B cell (primary cell): ENCODE measurements at regions not wholly inside any gene's neighbourhood (a gene's known extent, or its start where the extent isn't known, plus 50 kb on each side); places are given as distances from the start of the nearest gene placed in this dataset.

Experiments used
- ATAC-seq: fragments of 200-7000 bp; cut with Tn5 transposase; one replicate; pipeline ENCODE4 v1.10.0; 2021; ENCODE audit warnings: low read depth, mild to moderate bottlenecking, moderate number of reproducible peaks, moderate library complexity
- CTCF ChIA-PET: fragments of 350-600 bp; sonication (Branson Sonifier 250); formaldehyde crosslinking; loops from one replicate; lab custom pipeline; 2021; ENCODE audit warnings: antibody characterized with exemption, inconsistent platforms; lab: Charles Lee
- POLR2A ChIA-PET: fragments of 350-600 bp; sonication (Branson Sonifier 250); formaldehyde crosslinking; loops from one replicate; lab custom pipeline; 2021; ENCODE audit warnings: antibody characterized with exemption; lab: Charles Lee
- DNase-seq: peaks from one replicate; pipeline ENCODE4 v3.0.0; 2013
- H2AFZ ChIP-seq: 2 replicates; pipeline ENCODE4 v1.6.1; 2012; ENCODE audit warnings: mild to moderate bottlenecking, low read depth, low read length; ENCODE audit not compliant: insufficient read depth, poor library complexity, severe bottlenecking
- H3K27ac ChIP-seq, 2 donors: 1 replicate in 1 of 2; 2 replicates in 1 of 2; pipeline ENCODE4 v1.5.1; 2012 to 2013; ENCODE audit warnings: low read length in 2 of 2, mild to moderate bottlenecking in 2 of 2, moderate library complexity in 1 of 2
- H3K27me3 ChIP-seq, 4 experiments: fragments of 200-600 bp in 1 of 4; sonication (generic) in 1 of 4; replicated peaks in 1 of 4; 1 replicate in 2 of 4; 2 replicates in 2 of 4; pipeline versions ENCODE4 v1.6.1 to v1.7.0; 2013 to 2016; ENCODE audit warnings: low read length in 3 of 4, mild to moderate bottlenecking in 2 of 4, mixed read lengths in 1 of 4, moderate library complexity in 1 of 4; ENCODE audit not compliant: insufficient read depth in 4 of 4, control insufficient read depth in 3 of 4; ENCODE audit errors: control extremely low read depth in 1 of 4
- H3K36me3 ChIP-seq, 2 experiments: replicated peaks in 1 of 2; 1 replicate in 1 of 2; 2 replicates in 1 of 2; pipeline versions ENCODE4 v1.6.1 to v1.7.1; 2013; ENCODE audit warnings: low read length in 1 of 2; ENCODE audit not compliant: insufficient read depth in 2 of 2, control insufficient read depth in 1 of 2; ENCODE audit errors: control extremely low read depth in 1 of 2, extremely low read depth in 1 of 2
- H3K4me1 ChIP-seq, 2 donors: fragments of 200-600 bp in 1 of 2; sonication (generic) in 1 of 2; 1 replicate in 1 of 2; 2 replicates in 1 of 2; pipeline versions ENCODE4 v1.5.1 to v1.6.1; 2013 to 2017; ENCODE audit warnings: low read length in 2 of 2; ENCODE audit not compliant: control insufficient read depth in 2 of 2, insufficient read depth in 2 of 2
- H3K4me2 ChIP-seq: replicated peaks from 2 replicates; pipeline ENCODE3; 2012; ENCODE audit warnings: mild to moderate bottlenecking, low read depth, low read length; ENCODE audit not compliant: poor library complexity, severe bottlenecking
- H3K4me3 ChIP-seq, 5 experiments: fragments of 200-600 bp in 1 of 5; sonication (generic) in 1 of 5; 1 replicate in 3 of 5; 2 replicates in 2 of 5; pipeline versions ENCODE4 v1.5.1 to v1.7.0; 2011 to 2016; ENCODE audit warnings: low read length in 4 of 5, mild to moderate bottlenecking in 4 of 5, low read depth in 2 of 5, control low read depth in 1 of 5, moderate library complexity in 1 of 5; ENCODE audit not compliant: insufficient read depth in 1 of 5; ENCODE audit errors: control extremely low read depth in 1 of 5, extremely low read depth in 1 of 5
- H3K79me2 ChIP-seq: fragments of 200-600 bp; sonication (generic); one replicate; pipeline ENCODE4 v1.6.0; 2016; ENCODE audit warnings: low read length; ENCODE audit not compliant: control insufficient read depth, insufficient read depth
- H3K9ac ChIP-seq: fragments of 200-600 bp; sonication (generic); 2 replicates; pipeline ENCODE4 v1.6.1; 2017; ENCODE audit warnings: mild to moderate bottlenecking, low read length, moderate library complexity
- H3K9me3 ChIP-seq, 3 donors: one replicate each; pipeline versions ENCODE4 v1.6.1 to v1.7.1; 2013; ENCODE audit warnings: low read length in 2 of 3; ENCODE audit not compliant: control insufficient read depth in 2 of 3, insufficient read depth in 1 of 3; ENCODE audit errors: control extremely low read depth in 1 of 3
- H4K20me1 ChIP-seq: 2 replicates; pipeline ENCODE4 v1.6.0; 2012; ENCODE audit warnings: mild to moderate bottlenecking, low read length; ENCODE audit not compliant: insufficient read depth, control insufficient read depth, poor library complexity, severe bottlenecking
- H3K27ac Mint-ChIP-seq: one replicate; pipeline ENCODE4 v1.8.0; 2021; ENCODE audit warnings: mixed read lengths
- H3K27me3 Mint-ChIP-seq: one replicate; pipeline ENCODE4 v1.8.0; 2021; ENCODE audit warnings: mixed read lengths
- H3K4me1 Mint-ChIP-seq: one replicate; pipeline ENCODE4 v1.8.0; 2021; ENCODE audit warnings: mixed read lengths
- H3K4me3 Mint-ChIP-seq: one replicate; pipeline ENCODE4 v1.8.0; 2021; ENCODE audit warnings: mixed read lengths
- H3K9me3 Mint-ChIP-seq: one replicate; pipeline ENCODE4 v1.8.0; 2022; ENCODE audit warnings: mixed read lengths; ENCODE audit not compliant: insufficient read depth
- EZH2 ChIP-seq: IDR thresholded peaks from 2 replicates; pipeline ENCODE4 v1.6.1; 2012; ENCODE audit warnings: borderline replicate concordance, low read depth, mild to moderate bottlenecking, moderate library complexity, low read length; ENCODE audit not compliant: insufficient read depth, poor library complexity, severe bottlenecking
- WGBS: methylation state at CpG from one replicate; pipeline ENCODE4 v1.1.5; 2013; ENCODE audit warnings: missing lambda C conversion rate; ENCODE audit not compliant: insufficient coverage; 5-methylcytosine and 5-hydroxymethylcytosine counted together
- intact Hi-C: fragments of 100-400 bp; cut with micrococcal nuclease; formaldehyde crosslinking; loops from one replicate; pipeline ENCODE4 v1.10.0; 2022
- TF ChIP-seq, protein P1 (sequence below): fragments of 200-600 bp; IDR thresholded peaks from one replicate; pipeline ENCODE4 v1.8.0; 2022; ENCODE audit warnings: antibody characterized with exemption, mild to moderate bottlenecking

DNA sequence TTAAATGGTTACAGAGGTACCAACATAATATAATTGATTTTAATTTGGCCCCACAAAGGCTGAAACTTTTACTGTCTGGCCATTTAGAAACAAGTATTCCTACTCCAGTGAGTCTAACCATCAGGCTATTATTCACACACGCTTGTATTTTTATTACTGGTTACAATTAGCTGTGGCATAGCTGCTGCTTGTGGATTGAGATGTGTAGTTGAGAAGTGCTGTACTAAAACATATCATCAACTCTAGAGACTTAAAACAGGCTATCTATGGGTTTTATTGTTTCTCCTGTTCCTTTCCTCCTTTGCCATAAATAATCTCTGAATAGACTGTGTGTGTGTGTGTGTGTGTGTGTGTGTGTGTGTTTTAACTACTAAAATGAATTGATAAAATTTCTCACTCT is 530.2 kb downstream of the CCDC85A start:
- POLR2A ChIA-PET = no interaction called here
- Mint-ChIP-seq H3K27ac (no peak overlapping the region), H3K9me3 (peaks cover 5% of the 10 kb centered on the region), H3K4me1 (no peaks in the 10 kb centered on the region), H3K4me3 (no peak overlapping the region), H3K27me3 (no peaks in the 10 kb centered on the region)
- intact Hi-C loops = no loop called here
- H3K27me3 ChIP-seq = no peaks in the 10 kb centered on the region
- CTCF ChIA-PET = no interaction called here
- H3K4me2 ChIP-seq = no peak overlapping the region
- H3K36me3 ChIP-seq = no peaks in the 10 kb centered on the region
- TF ChIP-seq, protein P1, sequence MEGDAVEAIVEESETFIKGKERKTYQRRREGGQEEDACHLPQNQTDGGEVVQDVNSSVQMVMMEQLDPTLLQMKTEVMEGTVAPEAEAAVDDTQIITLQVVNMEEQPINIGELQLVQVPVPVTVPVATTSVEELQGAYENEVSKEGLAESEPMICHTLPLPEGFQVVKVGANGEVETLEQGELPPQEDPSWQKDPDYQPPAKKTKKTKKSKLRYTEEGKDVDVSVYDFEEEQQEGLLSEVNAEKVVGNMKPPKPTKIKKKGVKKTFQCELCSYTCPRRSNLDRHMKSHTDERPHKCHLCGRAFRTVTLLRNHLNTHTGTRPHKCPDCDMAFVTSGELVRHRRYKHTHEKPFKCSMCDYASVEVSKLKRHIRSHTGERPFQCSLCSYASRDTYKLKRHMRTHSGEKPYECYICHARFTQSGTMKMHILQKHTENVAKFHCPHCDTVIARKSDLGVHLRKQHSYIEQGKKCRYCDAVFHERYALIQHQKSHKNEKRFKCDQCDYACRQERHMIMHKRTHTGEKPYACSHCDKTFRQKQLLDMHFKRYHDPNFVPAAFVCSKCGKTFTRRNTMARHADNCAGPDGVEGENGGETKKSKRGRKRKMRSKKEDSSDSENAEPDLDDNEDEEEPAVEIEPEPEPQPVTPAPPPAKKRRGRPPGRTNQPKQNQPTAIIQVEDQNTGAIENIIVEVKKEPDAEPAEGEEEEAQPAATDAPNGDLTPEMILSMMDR = no peak
- TF ChIP-seq EZH2 = no peak
- no peak overlapping the region for H3K27ac ChIP-seq
- no peaks in the 10 kb centered on the region for H3K79me2 ChIP-seq
- DNase-seq = no peak
- H3K9me3 ChIP-seq = no peaks in the 10 kb centered on the region
- H4K20me1 ChIP-seq = no peaks in the 10 kb centered on the region
- no CpG with 5 or more reads among the region's 1 CpG for WGBS
- no peak overlapping the region for H3K9ac ChIP-seq
- no peak overlapping the region for H2AFZ ChIP-seq
- no peaks in the 10 kb centered on the region for H3K4me1 ChIP-seq
- ATAC-seq = no peak
- H3K4me3 ChIP-seq = no peak overlapping the region

DNA sequence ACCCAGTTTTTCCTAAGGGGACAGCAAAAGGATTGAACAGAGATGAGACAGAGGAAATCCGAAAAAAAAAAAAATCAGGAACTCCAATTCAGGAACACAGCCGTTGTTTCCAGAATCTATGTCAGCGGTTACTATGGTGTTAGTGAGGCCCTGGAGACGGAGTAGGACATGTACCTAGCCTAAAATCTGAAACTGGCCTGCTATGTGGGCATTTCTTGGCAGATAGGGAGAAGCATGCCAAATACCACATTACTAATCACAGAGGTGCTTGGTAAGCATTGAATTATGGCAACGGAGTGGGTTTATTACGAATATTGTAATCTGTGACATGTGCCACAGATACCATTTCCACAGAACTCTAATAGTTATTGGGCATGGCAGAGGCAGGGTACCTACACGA is 530.6 kb downstream of the CCDC85A start:
- POLR2A ChIA-PET = no interaction called here
- no peak for ATAC-seq
- H3K27me3 ChIP-seq = no peaks in the 10 kb centered on the region
- no peak overlapping the region for H3K4me2 ChIP-seq
- H3K79me2 ChIP-seq = no peaks in the 10 kb centered on the region
- H3K27ac ChIP-seq = no peak overlapping the region
- peaks cover 0 to 2% (median 0%) of the 10 kb centered on the region in 3 donors for H3K9me3 ChIP-seq
- intact Hi-C loops = no loop called here
- no peaks in the 10 kb centered on the region for H3K4me1 ChIP-seq
- no peak overlapping the region for H3K9ac ChIP-seq
- H4K20me1 ChIP-seq = no peaks in the 10 kb centered on the region
- H3K27ac Mint-ChIP-seq = no peak overlapping the region
- H3K9me3 Mint-ChIP-seq = peaks cover 6% of the 10 kb centered on the region
- H2AFZ ChIP-seq = no peak overlapping the region
- WGBS = 90% methylated on average over 2 of the region's 7 CpGs
- no peaks in the 10 kb centered on the region for H3K36me3 ChIP-seq
- CTCF ChIA-PET = no interaction called here
- TF ChIP-seq, protein P1 = no peak
- no peak for TF ChIP-seq EZH2
- no peak for DNase-seq
- no peaks in the 10 kb centered on the region for H3K27me3 Mint-ChIP-seq
- H3K4me3 ChIP-seq = no peak overlapping the region
- no peaks in the 10 kb centered on the region for H3K4me1 Mint-ChIP-seq
- H3K4me3 Mint-ChIP-seq = no peak overlapping the region
